ENCODE measurements at regions not wholly inside any gene's neighbourhood (a gene's known extent, or its start where the extent isn't known, plus 50 kb on each side); places are given as distances from the start of the nearest gene placed in this dataset.
"Not testable (repeated sequence)": the region's sequence is repeated elsewhere in the genome, so short reads cannot be mapped to it uniquely, and the experiment has no call there.

DNA sequence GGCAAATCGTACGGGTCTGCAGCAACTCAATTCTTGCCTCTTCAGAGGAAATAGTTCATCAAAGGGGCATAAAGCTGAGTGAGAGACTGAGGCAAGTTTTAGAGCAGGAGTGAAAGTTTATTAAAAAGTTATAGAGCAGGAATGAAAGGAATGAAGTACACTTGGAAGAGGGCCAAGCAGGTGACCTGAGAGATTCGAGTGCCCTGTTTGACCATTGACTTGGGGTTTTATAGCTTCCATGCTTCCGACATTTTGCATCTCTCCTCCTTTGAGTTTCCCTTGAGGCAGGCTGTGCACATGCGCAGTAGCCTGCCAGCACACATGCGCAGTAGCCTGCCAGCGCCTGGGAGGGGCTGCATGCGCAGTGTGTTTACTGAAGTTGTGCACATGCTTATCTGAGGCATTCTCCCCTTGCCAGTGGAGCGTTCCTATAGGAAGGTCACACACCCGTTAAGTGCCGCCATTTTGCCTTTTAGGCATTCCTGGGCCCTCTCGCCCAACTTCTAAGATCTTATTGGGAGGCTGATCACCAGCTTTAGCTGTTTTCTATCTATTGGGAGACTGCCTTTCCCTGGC lies 265.5 kb upstream of the MGAT5 start:
- DNase-seq = no peak

DNA sequence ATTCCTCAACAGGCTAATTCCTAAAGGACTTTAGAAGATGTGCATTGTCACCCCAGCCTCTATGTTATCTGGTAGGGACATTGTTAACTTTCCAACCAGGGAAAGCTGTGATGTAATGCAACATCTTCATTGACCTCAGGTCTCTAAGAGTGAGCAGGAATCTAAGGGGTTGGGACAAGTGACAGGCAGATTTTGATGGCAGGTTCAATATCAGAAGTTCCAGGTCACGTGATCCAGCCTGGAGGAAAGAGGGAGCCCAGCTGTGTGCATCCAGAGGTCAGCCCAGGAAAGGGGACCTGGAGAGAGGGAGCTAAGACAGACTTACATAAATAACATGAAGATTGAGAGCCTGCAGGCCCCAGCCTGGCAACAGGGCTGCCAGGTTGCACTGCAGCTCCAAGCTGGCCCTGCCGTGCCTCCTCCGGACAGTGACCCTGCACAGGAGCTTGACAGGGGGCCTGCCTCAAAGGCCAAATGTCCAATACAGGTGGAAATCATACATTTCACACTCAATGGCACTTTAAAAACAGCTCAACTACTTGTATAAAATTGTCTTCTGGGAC lies 262.2 kb upstream of the MGAT5 start:
- DNase-seq = no peak

DNA sequence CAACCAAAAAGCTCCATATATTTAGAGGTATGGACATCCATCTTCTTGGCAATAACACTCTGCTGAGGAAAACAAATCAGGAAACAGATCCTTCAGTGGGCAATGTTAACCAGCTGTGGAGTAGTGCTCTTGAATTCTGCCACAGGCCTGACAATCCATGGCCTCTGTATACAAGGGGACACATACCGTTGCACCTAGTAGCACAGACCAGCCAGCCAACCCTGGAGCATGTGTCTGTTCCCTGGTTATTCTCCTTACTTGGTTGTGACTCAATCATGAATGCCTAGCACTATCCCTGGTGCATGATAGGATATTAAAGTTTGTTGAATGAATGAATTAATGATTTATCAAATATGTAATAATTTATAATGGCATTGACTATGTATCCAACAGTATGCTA lies 261.4 kb upstream of the MGAT5 start:
- no peak for DNase-seq

DNA sequence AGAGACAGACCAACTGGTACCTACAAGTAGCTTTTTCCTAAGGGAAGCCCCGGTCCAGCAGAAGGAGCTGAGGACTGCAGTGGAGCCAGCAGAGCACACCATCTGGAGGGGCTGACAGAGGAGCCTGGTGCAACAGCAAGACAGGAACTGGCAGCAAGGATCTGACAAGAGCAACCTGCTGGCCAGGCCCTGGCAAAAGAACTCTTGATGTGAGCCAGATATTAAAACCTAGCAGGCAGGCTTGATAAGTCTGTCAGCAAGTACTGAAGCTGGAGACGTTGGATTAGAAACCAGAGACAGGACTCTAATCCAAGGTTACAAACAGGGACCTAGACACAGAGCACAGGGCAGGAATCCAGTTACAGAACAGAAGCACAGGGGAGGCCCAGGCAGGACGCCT lies 260.7 kb upstream of the MGAT5 start:
- DNase-seq = no peak

DNA sequence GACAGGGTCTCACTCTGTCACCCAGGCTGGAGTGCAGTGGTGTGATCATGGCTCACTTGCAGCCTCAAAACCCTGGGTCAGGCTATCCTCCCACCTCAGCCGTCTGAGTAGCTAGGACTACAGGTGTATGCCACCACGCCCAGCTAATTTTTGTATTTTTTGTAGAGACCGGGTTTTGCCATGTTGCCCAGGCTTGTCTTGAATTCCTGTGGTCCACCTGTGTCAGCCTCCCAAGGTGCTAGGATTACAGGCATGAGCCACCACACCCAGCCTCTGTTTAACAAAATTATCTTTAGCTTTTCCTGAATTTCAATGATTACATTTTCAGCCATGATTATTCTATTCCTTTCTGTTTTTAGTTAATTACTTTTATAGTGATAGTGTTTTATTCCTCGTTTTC lies 255.1 kb upstream of the MGAT5 start:
- DNase-seq = not testable (repeated sequence)

DNA sequence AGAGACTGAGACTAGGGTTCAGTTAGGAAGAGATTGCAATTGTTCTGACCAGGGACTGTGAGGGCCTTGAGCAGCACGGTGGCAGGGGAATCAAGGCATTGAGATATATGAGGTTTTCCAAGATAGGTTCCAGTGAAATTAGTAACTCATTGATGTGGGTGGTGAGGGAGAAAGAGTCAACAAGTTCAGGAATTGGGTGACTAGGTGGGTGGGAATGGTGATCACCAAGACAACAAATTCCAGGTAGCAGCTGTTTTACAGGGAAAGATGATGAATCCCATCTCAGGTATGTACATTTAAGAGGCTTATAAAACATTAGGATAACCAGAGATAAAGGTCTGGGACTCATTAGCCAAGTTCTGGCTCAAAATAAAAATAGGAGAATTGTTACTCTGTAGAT lies 251.5 kb upstream of the MGAT5 start:
- DNase-seq = no peak

DNA sequence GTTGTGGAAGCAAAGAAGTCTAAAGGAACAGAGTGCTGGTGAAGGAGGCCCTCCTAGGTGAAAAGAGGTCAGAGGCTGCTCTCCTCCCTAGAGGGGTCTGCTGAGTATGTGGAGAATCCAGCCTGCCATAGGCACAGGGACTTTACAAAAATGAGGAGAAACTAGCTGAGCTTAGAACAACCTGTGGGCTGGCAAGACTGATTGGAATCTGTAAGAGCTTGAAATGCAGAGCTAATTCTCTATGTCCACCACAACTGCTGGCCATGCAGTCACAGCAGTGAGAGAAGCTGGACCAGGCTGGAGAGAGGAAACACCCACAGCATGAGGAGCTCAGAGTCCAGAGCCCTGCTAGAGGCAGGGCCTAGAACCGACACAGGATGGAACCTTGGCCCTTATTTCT lies 251.0 kb upstream of the MGAT5 start:
- no peak for DNase-seq

DNA sequence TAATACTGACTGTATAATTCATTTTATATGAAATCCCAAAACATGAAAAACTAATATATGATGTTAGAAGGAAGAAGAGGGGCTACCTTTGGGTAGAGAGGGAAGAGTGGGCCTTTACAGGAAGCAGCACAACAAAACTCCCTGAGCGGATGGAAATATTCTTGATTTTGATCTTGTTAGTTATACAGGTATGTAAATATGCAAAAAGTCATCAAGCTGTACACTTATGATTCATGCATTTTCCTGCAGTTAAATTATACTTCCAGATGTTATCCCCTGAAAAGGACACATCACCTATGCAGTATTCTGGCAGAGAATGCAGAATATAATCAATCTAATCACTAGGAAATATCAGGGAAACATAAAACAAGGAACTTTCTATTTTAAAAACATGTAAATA lies 249.4 kb upstream of the MGAT5 start:
- no peak for DNase-seq

DNA sequence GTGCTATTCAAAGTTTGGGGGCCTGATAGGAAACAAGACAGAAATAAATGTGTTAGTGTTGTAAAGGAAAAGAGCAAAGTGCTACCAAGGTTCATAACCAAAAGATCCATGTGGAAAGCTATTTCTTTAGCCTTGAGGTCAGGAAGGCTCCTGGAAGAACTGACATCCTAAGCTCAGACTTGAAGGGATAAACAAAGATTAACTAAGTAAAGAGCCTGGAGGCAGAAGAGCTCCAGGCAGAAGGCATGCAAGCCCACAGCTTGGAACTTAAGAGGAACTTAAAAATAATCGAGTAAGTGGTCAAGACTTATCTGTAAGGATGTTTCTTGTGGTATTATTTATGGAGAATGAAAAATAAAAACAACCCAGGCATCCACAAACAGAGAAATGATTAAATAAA lies 245.0 kb upstream of the MGAT5 start:
- DNase-seq = no peak

DNA sequence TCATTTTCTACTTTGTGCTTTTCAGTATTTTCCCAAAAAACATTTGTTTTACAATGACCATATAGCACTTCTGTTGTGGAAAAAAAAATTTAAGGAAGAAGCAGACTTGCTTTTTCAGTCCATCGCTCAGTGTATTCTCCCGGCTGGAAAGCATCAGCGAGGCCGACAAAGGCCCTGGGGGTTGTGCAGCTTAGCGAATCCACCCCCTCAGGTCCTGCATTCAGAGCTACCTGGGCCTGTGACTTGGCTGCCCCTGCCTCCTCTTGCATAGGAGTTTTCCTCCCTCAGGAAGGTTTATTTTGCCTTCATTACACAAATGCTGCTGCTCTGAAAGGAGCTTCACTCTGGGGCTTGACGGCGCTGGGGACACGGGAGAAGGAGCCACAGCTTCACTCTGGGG lies 244.4 kb upstream of the MGAT5 start:
- DNase-seq = no peak

DNA sequence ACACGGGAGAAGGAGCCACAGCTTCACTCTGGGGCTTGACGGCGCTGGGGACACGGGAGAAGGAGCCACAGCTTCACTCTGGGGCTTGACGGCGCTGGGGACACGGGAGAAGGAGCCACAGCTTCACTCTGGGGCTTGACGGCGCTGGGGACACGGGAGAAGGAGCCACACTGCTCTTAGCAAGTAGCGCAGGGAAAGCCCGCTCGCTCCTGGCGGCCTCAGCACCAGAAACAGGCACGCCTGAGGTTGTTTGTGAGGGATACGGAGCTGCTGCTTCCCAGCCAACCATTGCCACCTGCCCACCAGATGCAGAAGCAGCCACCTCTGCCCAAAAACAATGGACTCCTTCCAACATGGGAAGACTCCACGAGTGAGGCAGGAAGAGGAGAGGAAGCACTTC lies 244.0 kb upstream of the MGAT5 start:
- DNase-seq = not testable (repeated sequence)

DNA sequence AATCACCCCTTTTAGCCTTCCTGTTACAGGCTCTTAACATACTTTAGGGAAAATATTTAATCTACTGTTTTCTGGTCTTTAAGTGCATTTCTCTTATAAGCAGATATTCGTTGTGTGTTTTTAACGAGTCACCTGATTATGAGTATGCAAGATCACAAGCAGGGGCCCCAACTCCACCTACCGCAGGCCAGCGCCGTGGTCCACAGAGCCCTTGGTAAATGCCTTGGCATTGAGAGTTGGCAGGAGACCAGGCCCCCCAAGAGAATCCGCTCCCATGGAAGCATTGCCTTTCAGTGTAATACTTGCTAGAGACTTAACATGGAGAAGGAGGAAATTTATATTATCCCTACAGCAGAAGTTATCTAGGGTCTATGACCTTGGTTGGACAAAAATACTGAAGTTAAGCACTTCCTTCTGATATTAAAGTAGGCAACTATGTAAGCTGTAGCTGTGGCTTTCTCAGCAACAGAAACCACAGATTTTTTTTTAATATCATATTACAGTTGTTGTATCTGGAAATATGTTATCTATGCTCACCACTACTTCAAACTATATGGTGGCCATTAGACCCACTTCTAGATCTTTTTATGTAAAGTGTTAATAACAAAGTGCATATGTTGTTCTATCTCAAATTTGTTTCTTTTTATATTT lies 241.8 kb upstream of the MGAT5 start:
- no peak for DNase-seq

DNA sequence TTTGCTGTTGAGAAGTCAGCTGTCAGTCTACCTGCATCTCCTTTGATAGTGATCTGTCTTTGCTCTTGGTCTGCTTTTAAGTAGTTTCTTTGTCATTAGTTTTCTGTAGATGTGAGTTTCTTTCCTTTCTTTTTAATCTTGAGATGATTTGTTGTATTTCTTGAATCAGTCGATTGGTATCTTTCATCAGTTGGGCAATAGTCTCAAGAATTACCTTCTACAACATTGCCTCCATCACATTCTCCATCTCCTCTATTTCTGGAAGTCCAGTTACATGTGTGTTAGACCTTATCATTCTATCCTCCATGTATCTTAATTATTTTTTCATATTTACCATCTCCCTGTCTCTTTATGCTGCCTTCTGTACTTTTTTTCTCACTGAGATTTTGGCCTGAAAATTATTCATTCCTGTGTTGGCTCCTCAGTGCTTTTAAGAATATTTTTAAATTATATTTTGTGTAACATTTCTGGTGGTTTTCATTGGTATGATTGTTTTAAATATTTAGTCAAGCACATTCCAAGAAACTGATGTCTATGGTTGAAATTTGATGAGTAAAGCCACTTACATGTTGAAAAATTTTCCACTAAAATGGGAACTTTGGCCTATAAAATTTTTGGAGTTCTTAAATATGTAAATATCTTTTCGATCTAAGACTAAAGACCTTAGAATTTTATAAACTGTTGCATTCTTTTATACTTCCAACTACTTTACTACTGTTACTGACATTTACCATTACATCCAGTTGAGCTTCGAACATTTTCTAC lies 239.5 kb upstream of the MGAT5 start:
- DNase-seq = no peak

DNA sequence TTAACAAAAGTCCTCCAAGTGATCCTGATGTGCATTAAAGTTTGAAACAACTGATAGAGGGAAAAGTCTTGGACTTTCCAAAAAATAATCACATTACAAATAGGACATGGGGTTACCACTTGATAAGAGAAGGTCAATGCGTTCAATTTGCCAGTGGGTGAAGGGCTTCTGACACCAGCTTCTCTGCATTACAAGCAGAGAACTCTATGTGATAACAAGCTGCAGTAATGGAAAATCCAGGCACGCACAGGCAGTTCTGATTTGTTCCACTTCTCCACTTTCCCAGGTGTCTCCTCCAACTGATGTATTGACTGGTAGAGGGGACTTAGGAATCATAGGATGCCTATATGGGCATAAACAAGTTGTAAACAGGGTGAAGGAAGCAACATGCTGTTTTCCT lies 234.0 kb upstream of the MGAT5 start:
- DNase-seq = no peak

DNA sequence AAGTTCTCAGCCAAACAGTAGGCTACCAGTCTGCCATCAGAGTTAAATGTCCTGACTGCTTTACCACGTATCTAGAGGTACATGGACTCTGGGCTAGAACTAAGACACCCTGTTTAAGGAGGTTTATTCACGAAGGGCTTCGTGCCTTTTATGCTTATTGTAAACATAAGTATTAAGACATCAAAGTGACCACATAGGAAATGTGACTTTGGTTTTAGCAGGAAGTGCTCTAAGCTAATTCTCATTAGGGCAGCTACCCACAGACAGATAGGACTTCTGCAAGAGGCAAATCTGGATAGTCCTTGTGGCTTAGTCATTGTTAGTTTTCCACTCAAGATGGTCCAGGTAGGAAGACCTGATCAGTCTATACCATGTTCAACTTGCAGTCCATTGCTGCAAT lies 233.3 kb upstream of the MGAT5 start:
- peak; percentile 39 for DNase-seq

DNA sequence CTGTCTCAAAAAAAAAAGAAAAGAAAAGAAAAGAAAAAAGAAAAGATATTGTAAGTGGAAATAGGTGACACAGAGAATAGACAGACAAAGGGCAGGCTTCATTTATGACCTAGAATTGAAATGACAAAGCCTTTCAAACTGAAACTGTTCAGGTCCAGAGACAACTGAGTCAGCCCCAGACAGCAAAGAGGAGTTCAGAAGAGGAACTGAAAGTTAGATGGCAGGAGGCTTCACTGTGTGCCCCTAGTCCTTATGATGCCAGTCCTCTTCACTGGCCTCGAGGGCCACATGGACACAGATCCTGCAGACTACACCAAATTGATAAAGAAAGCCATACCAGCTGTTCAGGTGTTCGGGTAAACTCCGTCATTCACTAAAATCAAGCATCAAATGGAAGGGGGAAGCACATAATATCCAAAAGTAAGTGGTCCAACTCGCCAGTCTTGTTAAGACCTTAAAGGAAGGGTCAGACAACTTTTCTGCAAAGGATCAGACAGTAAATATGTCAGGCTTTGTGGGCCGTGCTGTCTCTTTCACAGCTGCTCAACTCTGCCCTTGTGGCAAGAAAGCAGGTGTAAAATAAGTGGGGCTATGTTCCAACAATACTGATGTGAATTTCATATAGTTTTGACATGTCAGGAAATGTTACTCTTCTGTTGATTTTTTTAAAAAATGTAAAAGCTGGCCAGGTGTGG lies 231.9 kb upstream of the MGAT5 start:
- DNase-seq = no peak

DNA sequence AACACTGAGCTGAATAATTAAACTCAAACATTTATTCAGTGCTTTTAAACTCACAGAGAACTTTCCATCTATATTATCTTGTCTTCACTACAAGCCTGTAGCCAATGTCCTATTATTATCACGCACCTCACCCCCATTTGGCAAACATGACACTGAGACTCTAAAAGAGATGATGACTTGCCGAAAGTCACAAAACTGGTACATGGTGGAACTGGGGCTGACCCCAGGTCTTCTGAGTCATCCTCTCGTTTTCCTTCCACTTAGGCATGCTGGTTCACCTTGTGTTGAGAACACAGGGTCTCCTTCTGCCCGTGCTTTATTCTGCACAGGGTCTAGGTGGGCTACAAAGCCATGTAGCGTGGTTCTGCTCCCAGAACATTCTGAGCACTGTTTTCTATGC lies 230.0 kb upstream of the MGAT5 start:
- DNase-seq = no peak

DNA sequence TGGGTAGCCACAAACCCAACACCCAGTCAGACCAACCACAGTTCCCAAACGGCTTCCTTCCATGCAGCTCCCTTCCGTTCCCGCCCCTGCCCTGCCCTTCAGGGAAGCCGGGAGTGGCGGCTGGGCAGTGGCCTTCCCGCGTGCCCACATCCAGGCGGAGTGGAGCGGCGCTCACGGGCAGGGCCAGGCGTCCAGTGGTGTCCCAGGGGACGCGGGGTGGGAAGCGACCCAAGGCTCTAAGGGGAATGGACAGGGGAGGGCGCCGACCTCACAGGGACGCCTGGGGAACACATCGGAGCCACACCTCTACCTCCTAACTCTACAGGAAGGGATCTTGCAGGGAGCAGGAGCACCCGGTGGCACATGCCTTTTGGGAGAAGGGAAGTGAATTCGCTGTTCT lies 225.9 kb upstream of the MGAT5 start:
- DNase-seq = no peak

DNA sequence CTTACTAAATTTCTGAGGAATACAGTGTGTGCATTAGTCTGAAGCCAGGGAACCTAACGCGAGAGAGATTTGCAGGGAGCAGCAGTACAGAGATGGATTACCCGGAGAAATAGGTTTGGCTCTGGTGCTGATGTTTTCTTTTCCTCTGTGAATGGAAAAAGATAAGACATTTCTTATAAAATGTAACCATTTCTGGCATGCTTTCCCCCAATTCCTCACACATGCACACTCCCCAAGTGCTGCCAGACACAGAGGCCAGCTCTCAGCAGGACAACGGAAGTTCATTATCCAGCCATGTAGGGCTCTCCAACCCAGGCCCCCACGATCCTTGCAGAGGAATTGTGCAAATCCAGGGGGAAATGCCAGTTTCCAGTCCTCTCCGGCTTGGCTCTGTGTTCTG lies 224.5 kb upstream of the MGAT5 start:
- DNase-seq = no peak

DNA sequence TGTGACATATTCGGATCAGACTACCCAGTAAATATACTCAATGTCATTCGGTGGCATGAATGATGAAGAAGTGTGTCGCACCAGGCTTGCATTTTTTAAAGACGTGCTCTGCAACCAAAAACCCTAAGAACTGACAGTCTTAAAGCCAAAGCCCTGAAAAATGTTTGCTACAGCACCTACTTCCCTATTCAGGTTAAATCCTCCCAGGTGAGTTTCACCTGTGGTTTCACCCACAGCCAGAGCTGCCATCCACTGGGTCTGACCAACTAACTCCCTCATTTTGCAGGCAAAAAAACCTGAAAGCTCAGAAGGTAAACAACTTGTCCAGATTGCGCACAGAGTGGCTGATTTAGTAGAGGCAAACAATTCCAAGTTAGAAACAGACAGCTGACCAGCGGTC lies 222.3 kb upstream of the MGAT5 start:
- DNase-seq = no peak

DNA sequence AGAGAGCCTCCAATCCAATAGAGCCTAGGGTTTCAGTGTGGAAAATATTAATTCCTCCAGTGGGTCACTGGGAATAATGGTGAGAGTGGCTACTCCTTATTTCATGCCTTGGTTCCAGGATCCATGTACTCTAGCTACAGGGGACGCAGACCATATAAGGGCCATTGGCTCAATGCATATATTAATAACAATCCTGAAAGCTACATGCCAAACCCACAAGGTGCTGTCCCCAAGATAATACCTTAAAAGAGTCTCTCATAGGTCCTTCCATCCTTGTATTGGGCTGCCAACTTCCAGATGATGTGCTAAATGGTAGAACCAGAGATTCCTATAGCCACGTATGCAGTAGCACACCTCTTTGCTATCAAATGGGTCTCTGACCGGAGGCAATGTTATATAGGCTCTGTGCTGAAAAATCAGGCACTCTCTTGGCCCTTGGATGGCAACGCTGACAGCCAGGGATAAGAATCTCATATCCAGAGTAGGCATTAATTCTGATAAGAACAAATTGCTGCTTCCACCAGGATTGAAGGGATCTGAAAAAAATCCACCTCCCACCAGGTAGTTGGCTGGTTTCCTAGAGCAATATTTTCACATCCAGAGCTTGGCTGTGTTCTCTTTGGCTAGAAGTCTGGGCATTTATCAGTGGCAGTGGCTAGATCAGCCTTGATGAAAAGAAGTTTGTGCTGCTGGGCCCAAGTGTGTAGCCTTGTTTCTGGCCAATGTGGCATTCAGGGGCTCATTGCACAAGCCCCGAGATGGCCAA lies 218.1 kb upstream of the MGAT5 start:
- DNase-seq = no peak

DNA sequence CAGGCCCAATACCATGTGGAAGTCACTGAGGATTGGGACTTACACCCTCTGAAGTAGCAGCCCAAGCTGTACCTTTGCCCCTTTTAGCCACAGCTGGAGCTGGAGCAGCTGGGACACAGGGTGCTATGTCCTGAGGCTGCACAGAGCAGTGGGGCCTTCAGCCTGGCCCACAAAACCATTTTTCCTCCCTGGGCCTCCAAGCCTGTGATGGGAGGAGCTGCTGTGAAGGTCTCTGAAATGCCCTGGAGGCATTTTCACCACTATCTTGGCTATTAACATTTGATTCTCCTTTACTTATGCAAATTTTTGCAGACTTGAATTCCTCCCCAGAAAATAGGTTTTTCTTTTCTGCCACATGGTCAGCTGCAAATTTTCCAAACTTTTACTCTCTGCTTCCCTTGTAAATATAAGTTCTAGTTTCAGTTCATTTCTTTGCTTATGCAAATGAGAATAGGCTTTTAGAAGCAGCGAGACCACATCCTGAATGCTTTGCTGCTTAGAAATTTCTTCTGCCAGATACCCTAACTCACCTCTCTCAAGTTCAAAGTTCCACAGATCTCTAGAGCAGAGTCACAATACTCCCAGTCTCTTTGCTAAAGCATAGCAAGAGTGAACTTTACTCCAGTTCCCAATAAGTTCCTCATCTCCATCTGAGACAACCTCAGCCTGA lies 213.8 kb upstream of the MGAT5 start:
- no peak for DNase-seq

Data from CD4-positive, alpha-beta T cell treated with Interleukin-21 for 1 hour (primary cell).